WERI-Rb-1 (cell line): ENCODE measurements at regions not wholly inside any gene's neighbourhood (a gene's known extent, or its start where the extent isn't known, plus 50 kb on each side); places are given as distances from the start of the nearest gene placed in this dataset.

Experiments used
- DNase-seq: peaks from one replicate; pipeline ENCODE4 v3.0.0-alpha.2; 2020
- H3K27ac ChIP-seq: fragments of 250-450 bp; sonication (Bioruptor Pico); 2 replicates; pipeline ENCODE4 v1.5.1; 2020; ENCODE audit warnings: mild to moderate bottlenecking, moderate library complexity
- H3K27me3 ChIP-seq: fragments of 250-450 bp; sonication (Bioruptor Pico); 2 replicates; pipeline ENCODE4 v1.5.1; 2021; ENCODE audit warnings: mild to moderate bottlenecking, low read depth, moderate library complexity; ENCODE audit not compliant: insufficient read depth, severe bottlenecking
- H3K36me3 ChIP-seq: fragments of 250-450 bp; sonication (Bioruptor Pico); 2 replicates; pipeline ENCODE4 v1.5.1; 2020; ENCODE audit warnings: mild to moderate bottlenecking, moderate library complexity
- H3K4me3 ChIP-seq: 2 replicates; pipeline ENCODE4 v1.5.1; 2011; ENCODE audit warnings: low read depth, mild to moderate bottlenecking, control low read depth, low read length
- H3K9me3 ChIP-seq: fragments of 250-450 bp; sonication (Bioruptor Pico); 2 replicates; pipeline ENCODE4 v1.5.1; 2021; ENCODE audit warnings: mild to moderate bottlenecking, moderate library complexity; ENCODE audit not compliant: severe bottlenecking
- CTCF ChIP-seq: IDR thresholded peaks from 2 replicates; pipeline ENCODE4 v1.5.1; 2011; ENCODE audit warnings: low read depth, mild to moderate bottlenecking, control low read depth, inconsistent platforms, low read length

GRCh38 chr22:48646216-48646925 is 1181.3 kb downstream of the BRD1 start:
- DNase-seq = no peak
- TF ChIP-seq CTCF = no peak
- H3K4me3 ChIP-seq = no peak overlapping the region
- no peaks in the 10 kb centered on the region for H3K9me3 ChIP-seq
- no peaks in the 10 kb centered on the region for H3K27me3 ChIP-seq
- no peak overlapping the region for H3K27ac ChIP-seq
- no peaks in the 10 kb centered on the region for H3K36me3 ChIP-seq

DNA sequence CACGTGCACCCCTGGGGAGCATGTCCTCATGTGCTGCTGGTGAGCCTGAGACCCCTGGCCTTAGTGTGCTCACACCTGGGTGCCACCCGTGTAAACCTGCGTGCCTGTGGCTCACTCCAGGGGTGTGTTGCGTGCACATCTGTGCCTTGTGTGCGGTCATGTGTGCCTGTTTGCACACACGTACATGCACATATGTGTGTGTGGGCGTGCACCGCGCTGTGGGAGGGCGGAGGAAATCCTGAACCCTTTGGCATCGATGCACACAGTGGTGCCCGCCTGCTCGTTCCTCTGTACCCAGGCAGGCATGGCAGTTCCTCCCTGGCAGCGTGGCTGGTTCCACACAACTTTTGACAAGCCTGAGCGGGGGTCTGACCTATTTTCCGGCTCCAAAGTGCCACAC is 1181.9 kb downstream of the BRD1 start:
- no peak for TF ChIP-seq CTCF
- DNase-seq = no peak
- Histone ChIP-seq H3K27ac (no peak overlapping the region), H3K27me3 (no peaks in the 10 kb centered on the region), H3K9me3 (no peaks in the 10 kb centered on the region), H3K36me3 (no peaks in the 10 kb centered on the region), H3K4me3 (no peak overlapping the region)

DNA sequence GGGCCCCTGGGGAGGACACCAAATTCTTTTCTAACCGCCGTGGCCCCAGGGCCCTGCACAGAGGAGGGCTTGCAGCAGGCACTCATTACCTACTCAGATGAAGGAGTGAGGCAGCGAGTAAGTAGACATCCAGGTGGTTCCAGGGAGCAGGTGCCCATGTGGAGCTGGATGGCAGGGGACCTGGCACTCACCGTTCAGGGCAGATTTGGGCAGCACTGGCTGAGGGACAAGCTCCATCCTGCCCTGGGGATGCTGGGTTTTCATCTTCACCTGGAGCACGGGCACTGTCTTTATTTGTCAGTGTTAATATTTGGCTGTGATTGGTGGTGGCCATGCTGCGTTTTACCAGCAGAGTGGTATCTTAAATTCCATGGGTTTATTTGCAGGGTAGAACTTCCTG is 1182.7 kb downstream of the BRD1 start:
- no peak overlapping the region for H3K4me3 ChIP-seq
- TF ChIP-seq CTCF = no peak
- H3K27me3 ChIP-seq = no peaks in the 10 kb centered on the region
- H3K36me3 ChIP-seq = no peaks in the 10 kb centered on the region
- no peak overlapping the region for H3K27ac ChIP-seq
- no peaks in the 10 kb centered on the region for H3K9me3 ChIP-seq
- DNase-seq = no peak

DNA sequence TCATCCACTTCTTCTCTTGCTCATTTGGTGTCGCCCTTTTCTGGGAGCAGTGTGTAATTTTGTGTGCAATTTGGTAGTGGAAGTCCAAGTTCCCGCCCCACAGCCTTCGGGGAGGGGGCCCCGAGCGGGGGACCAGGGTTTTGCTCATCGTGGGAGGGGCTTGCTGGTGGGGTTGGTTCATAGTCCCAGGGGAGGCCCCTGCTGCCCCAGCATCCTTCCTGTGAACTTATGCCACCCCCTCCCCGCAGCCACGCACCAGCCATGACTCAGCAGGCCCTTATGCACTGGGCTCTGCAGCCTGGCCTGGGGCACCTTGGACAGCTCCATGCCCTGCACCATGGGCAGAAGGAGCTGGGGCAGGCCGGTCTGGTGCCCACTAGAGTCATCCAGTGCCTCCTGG is 1183.6 kb downstream of the BRD1 start:
- H3K36me3 ChIP-seq = no peaks in the 10 kb centered on the region
- DNase-seq = no peak
- no peaks in the 10 kb centered on the region for H3K9me3 ChIP-seq
- no peak overlapping the region for H3K4me3 ChIP-seq
- no peak overlapping the region for H3K27ac ChIP-seq
- no peaks in the 10 kb centered on the region for H3K27me3 ChIP-seq
- TF ChIP-seq CTCF = no peak

GRCh38 chr22:48643066-48643731 is 1184.5 kb downstream of the BRD1 start:
- no peaks in the 10 kb centered on the region for H3K9me3 ChIP-seq
- H3K4me3 ChIP-seq = no peak overlapping the region
- H3K27ac ChIP-seq = no peak overlapping the region
- H3K36me3 ChIP-seq = no peaks in the 10 kb centered on the region
- no peak for TF ChIP-seq CTCF
- H3K27me3 ChIP-seq = no peaks in the 10 kb centered on the region
- DNase-seq = no peak
